GM12873 (cell line): ENCODE measurements at regions not wholly inside any gene's neighbourhood (a gene's known extent, or its start where the extent isn't known, plus 50 kb on each side); places are given as distances from the start of the nearest gene placed in this dataset.

Source experiments
- CTCF ChIP-seq: IDR thresholded peaks from 2 replicates; pipeline ENCODE4 v1.5.1; 2012; ENCODE audit warnings: low read depth, mild to moderate bottlenecking, moderate library complexity, low read length, control low read depth; ENCODE audit not compliant: insufficient read depth; ENCODE audit errors: missing control alignments

GRCh38 chr7:81284576-81284975 is 365.7 kb upstream of the SEMA3C start:
- TF ChIP-seq CTCF, result no peak

DNA sequence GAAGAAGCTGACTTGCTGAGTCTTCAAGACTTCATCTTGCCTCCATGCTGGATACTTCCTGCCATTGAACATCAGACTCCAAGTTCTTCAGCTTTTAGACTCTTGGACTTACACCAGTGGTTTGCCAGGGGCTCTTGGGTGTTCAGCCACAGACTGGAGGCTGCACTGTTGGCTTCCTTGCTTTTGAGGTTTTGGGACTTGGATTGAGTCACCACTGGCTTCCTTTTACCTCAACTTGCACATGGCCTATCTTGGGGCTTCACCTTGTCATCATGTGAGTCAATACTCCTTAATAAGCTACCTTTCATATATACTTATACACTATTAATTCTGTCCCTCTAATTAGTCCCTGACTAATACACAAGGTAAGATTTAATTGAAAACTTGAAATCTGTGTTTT is 361.7 kb upstream of the SEMA3C start:
- TF ChIP-seq CTCF, result no peak

GRCh38 chr7:81277691-81278090 is 358.8 kb upstream of the SEMA3C start:
- no peak for TF ChIP-seq CTCF

DNA sequence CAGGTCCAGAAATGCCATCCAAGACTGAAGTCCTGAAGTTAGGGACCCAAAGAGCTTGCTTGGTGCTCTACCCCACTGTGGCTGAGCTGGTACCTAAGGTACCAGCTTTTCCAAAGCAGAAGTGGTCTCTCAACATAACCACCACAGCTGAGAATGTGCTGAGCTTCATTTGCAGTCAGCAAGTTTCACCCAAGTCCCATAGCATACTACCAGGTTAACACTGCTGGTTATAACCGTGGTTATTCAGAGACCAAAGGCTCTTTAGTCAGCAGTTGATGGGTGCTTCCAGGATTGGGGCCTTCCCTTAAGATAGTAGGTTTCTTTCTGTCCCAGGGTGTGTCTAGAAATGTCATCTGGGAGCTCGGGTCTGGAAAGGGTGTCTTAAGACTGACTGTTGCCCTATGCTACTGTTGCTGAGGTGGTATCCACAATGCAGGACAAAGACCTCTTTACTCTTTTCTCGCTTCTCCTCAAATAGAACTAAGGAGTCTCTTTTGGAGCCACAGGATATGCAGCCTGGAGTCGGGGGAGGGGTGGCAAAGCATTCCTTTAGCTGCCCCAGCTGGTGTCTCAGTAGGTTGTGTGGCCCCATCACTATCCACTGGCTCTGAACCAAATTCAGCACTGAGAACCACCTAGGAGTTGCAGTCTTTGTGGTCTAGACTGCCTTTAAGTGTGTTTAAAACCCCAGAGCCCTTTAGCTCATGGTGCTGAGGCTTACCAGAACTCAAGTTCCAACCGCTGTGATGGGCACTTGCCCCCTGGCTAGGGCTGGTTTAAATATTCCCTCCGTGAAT is 354.9 kb upstream of the SEMA3C start:
- no peak for TF ChIP-seq CTCF

- TF ChIP-seq CTCF, result no peak
Measured at GRCh38 chr7:81272176-81272575, 353.3 kb upstream of the SEMA3C start.

DNA sequence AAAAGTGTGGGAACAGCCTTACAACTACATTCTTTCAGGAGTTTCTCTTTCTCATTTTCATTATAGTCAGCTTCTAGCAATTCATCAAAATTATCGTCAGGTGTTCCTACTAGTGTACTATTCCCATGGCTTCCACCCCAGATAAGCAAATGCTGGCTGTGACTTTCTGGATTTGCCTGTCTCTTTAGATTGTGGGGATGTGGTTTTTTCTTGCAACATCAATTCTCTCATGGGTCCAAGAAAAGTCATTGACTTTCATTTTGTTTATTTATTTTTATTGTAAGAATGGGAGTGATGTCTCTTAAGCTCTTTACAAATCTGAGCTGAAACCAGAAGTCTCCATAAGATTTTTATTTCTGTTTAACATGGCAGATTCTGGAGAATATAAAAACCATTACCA is 349.7 kb upstream of the SEMA3C start:
- no peak for TF ChIP-seq CTCF

GRCh38 chr7:81267508-81267907 is 348.7 kb upstream of the SEMA3C start:
- TF ChIP-seq CTCF, result no peak
